GM10266 (cell line): ENCODE measurements at regions not wholly inside any gene's neighbourhood (a gene's known extent, or its start where the extent isn't known, plus 50 kb on each side); places are given as distances from the start of the nearest gene placed in this dataset.

Experiments used
- DNase-seq: peaks from one replicate; pipeline ENCODE4 v3.0.0; 2012; ENCODE audit errors: extremely low spot score
- TF ChIP-seq, protein P1 (sequence below): IDR thresholded peaks from 2 replicates; pipeline ENCODE4 v1.5.1; 2012; ENCODE audit warnings: mild to moderate bottlenecking, low read depth; ENCODE audit not compliant: control insufficient read depth, insufficient read depth; ENCODE audit errors: missing control alignments

DNA sequence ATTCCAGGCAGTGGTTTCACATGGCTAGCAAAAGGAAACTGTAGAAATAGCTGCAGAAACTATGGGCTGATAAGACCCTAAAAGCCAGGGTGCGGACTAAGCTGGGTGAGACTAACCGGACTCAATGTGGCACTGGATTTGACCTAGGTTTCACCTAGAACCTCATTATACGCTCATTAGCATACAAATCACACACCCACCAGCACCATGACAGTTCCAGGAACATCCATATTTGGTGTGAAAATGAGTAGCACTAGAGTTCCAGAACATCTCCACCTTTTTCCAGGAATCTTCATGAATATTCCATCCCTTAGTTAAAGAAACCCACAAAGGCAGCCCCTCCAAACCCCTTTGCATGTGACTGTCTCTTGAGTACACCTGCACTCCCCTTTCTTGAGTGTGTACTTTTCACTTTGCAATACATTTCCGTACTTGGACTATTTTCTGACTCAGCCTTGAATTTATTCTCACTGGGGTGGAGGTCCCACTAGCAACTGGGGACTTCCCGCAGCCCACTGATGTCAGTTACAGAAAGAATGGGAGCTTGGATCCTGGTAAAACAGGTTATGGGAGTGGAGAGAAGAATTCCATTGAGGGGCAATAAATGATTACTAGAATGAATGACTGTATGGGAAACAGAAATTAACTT lies 58.0 kb upstream of the SPATA31C2 start:
- DNase-seq = no peak
- TF ChIP-seq, protein P1, sequence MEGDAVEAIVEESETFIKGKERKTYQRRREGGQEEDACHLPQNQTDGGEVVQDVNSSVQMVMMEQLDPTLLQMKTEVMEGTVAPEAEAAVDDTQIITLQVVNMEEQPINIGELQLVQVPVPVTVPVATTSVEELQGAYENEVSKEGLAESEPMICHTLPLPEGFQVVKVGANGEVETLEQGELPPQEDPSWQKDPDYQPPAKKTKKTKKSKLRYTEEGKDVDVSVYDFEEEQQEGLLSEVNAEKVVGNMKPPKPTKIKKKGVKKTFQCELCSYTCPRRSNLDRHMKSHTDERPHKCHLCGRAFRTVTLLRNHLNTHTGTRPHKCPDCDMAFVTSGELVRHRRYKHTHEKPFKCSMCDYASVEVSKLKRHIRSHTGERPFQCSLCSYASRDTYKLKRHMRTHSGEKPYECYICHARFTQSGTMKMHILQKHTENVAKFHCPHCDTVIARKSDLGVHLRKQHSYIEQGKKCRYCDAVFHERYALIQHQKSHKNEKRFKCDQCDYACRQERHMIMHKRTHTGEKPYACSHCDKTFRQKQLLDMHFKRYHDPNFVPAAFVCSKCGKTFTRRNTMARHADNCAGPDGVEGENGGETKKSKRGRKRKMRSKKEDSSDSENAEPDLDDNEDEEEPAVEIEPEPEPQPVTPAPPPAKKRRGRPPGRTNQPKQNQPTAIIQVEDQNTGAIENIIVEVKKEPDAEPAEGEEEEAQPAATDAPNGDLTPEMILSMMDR = no peak

DNA sequence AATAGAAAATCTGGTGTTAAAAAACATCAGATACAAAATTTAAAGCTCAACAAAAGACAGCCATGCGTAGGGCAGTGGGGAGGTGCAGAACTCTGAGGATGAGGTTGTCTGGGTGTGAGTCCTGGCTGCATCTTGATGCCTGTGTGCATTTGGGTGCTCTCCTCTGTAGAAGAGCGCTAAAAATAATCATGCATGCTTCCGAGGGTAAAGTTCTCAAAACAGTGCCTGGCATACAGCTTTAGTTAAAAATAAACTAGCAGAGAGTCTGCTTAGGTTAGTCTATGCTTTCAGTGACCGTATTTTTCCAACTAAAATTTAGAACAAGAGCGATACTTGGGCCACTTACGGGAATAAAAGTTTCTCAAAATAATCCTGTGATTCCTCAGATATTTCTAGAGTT lies 55.5 kb upstream of the SPATA31C2 start:
- TF ChIP-seq, protein P1 = no peak
- DNase-seq = no peak

DNA sequence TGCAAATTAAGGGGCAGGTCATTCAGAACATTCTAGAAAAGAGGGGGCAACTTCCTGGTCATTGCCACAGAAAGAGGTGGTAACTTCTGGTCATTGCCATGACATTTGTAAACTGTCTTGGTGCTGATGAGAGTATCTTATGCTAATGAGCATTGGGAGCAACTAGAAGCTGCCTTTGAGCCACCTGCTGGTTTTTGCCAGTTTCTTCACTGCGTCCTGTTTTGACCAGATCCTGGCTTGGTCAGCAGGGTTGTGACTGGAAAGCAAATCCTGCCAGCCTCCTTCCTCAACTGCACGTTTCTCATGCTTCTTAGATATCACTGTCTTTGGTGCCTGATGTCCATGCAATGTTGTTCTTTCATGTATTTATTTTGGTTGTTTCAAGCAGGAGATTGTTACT lies 53.2 kb upstream of the SPATA31C2 start:
- TF ChIP-seq, protein P1 = no peak
- no peak for DNase-seq

DNA sequence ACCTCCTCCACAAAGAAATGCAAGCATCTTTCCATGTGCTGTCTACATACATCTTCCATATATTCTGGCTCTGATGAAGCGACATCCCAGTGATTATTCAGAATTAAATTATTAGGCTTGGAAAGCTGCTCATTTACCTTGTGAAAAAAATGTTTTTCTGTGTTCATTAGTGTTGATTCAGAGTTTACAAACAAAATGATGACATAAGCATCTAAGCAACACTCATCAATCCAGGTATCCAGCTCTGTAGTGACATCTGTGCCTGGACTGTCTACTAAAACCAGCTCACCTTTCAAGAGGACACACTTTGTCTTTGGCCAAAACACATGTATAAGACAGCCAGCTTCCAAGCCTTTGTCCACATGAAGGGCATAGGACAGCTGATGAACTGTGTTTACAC lies 51.1 kb upstream of the SPATA31C2 start:
- TF ChIP-seq, protein P1 = no peak
- no peak for DNase-seq
